Left ventricle myocardium inferior (tissue), 1 donor: ENCODE measurements at regions not wholly inside any gene's neighbourhood (a gene's known extent, or its start where the extent isn't known, plus 50 kb on each side); places are given as distances from the start of the nearest gene placed in this dataset.

ENCODE experiments used
- DNase-seq: peaks from one replicate; pipeline ENCODE4 v3.0.0-alpha.2; 2020
- H3K27ac ChIP-seq: fragments of 200-600 bp; replicated peaks from 2 replicates; pipeline ENCODE4 v1.8.0; 2021
- H3K27me3 ChIP-seq: fragments of 200-600 bp; 2 replicates; pipeline ENCODE4 v1.8.0; 2021; ENCODE audit warnings: low read depth
- H3K36me3 ChIP-seq: fragments of 200-600 bp; 2 replicates; pipeline ENCODE4 v1.8.0; 2021
- H3K4me1 ChIP-seq: fragments of 200-600 bp; 2 replicates; pipeline ENCODE4 v1.8.0; 2021
- H3K4me3 ChIP-seq: fragments of 200-600 bp; 2 replicates; pipeline ENCODE4 v1.8.0; 2021; ENCODE audit warnings: mild to moderate bottlenecking, moderate library complexity
- H3K9me3 ChIP-seq: fragments of 200-600 bp; replicated peaks from 2 replicates; pipeline ENCODE4 v1.8.0; 2021
- CTCF ChIP-seq: fragments of 200-600 bp; IDR thresholded peaks from 2 replicates; pipeline ENCODE4 v1.8.0; 2021; ENCODE audit warnings: antibody characterized with exemption, mild to moderate bottlenecking, borderline replicate concordance
- intact Hi-C: fragments of 100-400 bp; cut with micrococcal nuclease; formaldehyde crosslinking; loops from one replicate; pipeline ENCODE4 v1.11.0; 2022
- donor health status: DM: no; HTN: yes; CAD: no; lungs with severe emphysema.

GRCh38 chr6:74826263-74826662, 379.6 kb downstream of the COL12A1 start:
- H3K27ac ChIP-seq, result peak overlapping the region; percentile 30
- DNase-seq, result no peak

GRCh38 chr6:74814440-74814839, 391.4 kb downstream of the COL12A1 start:
- peaks cover 39% of the 10 kb centered on the region for H3K9me3 ChIP-seq
- H3K27me3 ChIP-seq, result no peaks in the 10 kb centered on the region
- no peaks in the 10 kb centered on the region for H3K4me1 ChIP-seq
- no peaks in the 10 kb centered on the region for H3K36me3 ChIP-seq
- no peak overlapping the region for H3K4me3 ChIP-seq
- no peak for TF ChIP-seq CTCF
- intact Hi-C loops, result no loop called here
- no peak for DNase-seq
- H3K27ac ChIP-seq, result no peak overlapping the region

More at GRCh38 chr6:74826263-74826662, 379.6 kb downstream of the COL12A1 start:
- Histone ChIP-seq H3K4me3 (no peak overlapping the region), H3K36me3 (no peaks in the 10 kb centered on the region), H3K4me1 (no peaks in the 10 kb centered on the region), H3K9me3 (peaks cover 21% of the 10 kb centered on the region), H3K27me3 (no peaks in the 10 kb centered on the region)
- intact Hi-C loops, result no loop called here
- TF ChIP-seq CTCF, result no peak

GRCh38 chr6:74807674-74808073, 398.2 kb downstream of the COL12A1 start:
- Histone ChIP-seq H3K36me3 (no peaks in the 10 kb centered on the region), H3K4me3 (no peak overlapping the region), H3K27me3 (no peaks in the 10 kb centered on the region), H3K9me3 (peaks cover 8% of the 10 kb centered on the region), H3K4me1 (no peaks in the 10 kb centered on the region), H3K27ac (no peak overlapping the region)
- no peak for TF ChIP-seq CTCF
- intact Hi-C loops, result no loop called here
- no peak for DNase-seq

GRCh38 chr6:74805916-74806696, 399.7 kb downstream of the COL12A1 start:
- intact Hi-C loops, result no loop called here
- peak overlapping the region; percentile 28 for H3K4me3 ChIP-seq
- no peak for DNase-seq
- H3K27me3 ChIP-seq, result no peaks in the 10 kb centered on the region
- peak overlapping the region; percentile 70 for H3K27ac ChIP-seq
- peaks cover 14% of the 10 kb centered on the region for H3K9me3 ChIP-seq
- no peak for TF ChIP-seq CTCF
- no peaks in the 10 kb centered on the region for H3K36me3 ChIP-seq
- H3K4me1 ChIP-seq, result no peaks in the 10 kb centered on the region

GRCh38 chr6:74798302-74798701, 407.6 kb downstream of the COL12A1 start:
- TF ChIP-seq CTCF, result no peak
- no peak overlapping the region for H3K4me3 ChIP-seq
- H3K36me3 ChIP-seq, result no peaks in the 10 kb centered on the region
- intact Hi-C loops, result no loop called here
- H3K27ac ChIP-seq, result no peak overlapping the region
- no peaks in the 10 kb centered on the region for H3K27me3 ChIP-seq
- H3K9me3 ChIP-seq, result peaks cover 43% of the 10 kb centered on the region
- DNase-seq, result no peak
- no peaks in the 10 kb centered on the region for H3K4me1 ChIP-seq
